ENCODE measurements at regions not wholly inside any gene's neighbourhood (a gene's known extent, or its start where the extent isn't known, plus 50 kb on each side); places are given as distances from the start of the nearest gene placed in this dataset.

GRCh38 chr7:124397134-124397533, 364.3 kb upstream of the TMEM229A start:
- no peak for DNase-seq (ENCODE audit: low spot score in 2 of 2)
- no peak overlapping the region for H3K4me3 ChIP-seq
- intact Hi-C loops (cut with DNase I): no loop called here
- no peak overlapping the region for H3K27ac ChIP-seq
- H3K36me3 ChIP-seq: no peaks in the 10 kb centered on the region
- no peaks in the 10 kb centered on the region for H3K9me3 ChIP-seq
- no peaks in the 10 kb centered on the region for H3K4me1 ChIP-seq
- no peak for TF ChIP-seq CTCF (IDR thresholded peaks at IDR 0.05)
- H3K27me3 ChIP-seq: no peaks in the 10 kb centered on the region

- no peak for TF ChIP-seq CTCF (IDR thresholded peaks at IDR 0.05)
- Histone ChIP-seq H3K27ac (no peak overlapping the region), H3K9me3 (no peaks in the 10 kb centered on the region), H3K4me3 (no peak overlapping the region), H3K36me3 (no peaks in the 10 kb centered on the region), H3K4me1 (no peaks in the 10 kb centered on the region), H3K27me3 (no peaks in the 10 kb centered on the region)
- no peak for DNase-seq (ENCODE audit: low spot score in 2 of 2)
- intact Hi-C loops (cut with DNase I): no loop called here
Observed at GRCh38 chr7:124390301-124390700, 357.4 kb upstream of the TMEM229A start.

- Histone ChIP-seq H3K9me3 (no peaks in the 10 kb centered on the region), H3K27me3 (no peaks in the 10 kb centered on the region), H3K4me3 (no peak overlapping the region), H3K4me1 (no peaks in the 10 kb centered on the region), H3K36me3 (no peaks in the 10 kb centered on the region), H3K27ac (no peak overlapping the region)
- TF ChIP-seq CTCF (IDR thresholded peaks at IDR 0.05): no peak
- no peak for DNase-seq (ENCODE audit: low spot score in 2 of 2)
- intact Hi-C loops (cut with DNase I): no loop called here
Observed at GRCh38 chr7:124388751-124389150, 355.9 kb upstream of the TMEM229A start.

GRCh38 chr7:124387056-124387455, 354.2 kb upstream of the TMEM229A start:
- Histone ChIP-seq H3K9me3 (no peaks in the 10 kb centered on the region), H3K27ac (no peak overlapping the region), H3K4me3 (no peak overlapping the region), H3K4me1 (no peaks in the 10 kb centered on the region), H3K36me3 (no peaks in the 10 kb centered on the region), H3K27me3 (no peaks in the 10 kb centered on the region)
- no peak for TF ChIP-seq CTCF (IDR thresholded peaks at IDR 0.05)
- intact Hi-C loops (cut with DNase I): no loop called here
- no peak for DNase-seq (ENCODE audit: low spot score in 2 of 2)

- no peak overlapping the region for H3K27ac ChIP-seq
- H3K4me1 ChIP-seq: no peaks in the 10 kb centered on the region
- H3K36me3 ChIP-seq: no peaks in the 10 kb centered on the region
- H3K9me3 ChIP-seq: no peaks in the 10 kb centered on the region
- H3K4me3 ChIP-seq: no peak overlapping the region
- TF ChIP-seq CTCF (IDR thresholded peaks at IDR 0.05): no peak
- H3K27me3 ChIP-seq: no peaks in the 10 kb centered on the region
- intact Hi-C loops (cut with DNase I): no loop called here
- no peak for DNase-seq (ENCODE audit: low spot score in 2 of 2)
Observed at GRCh38 chr7:124379296-124379695, 346.4 kb upstream of the TMEM229A start.

GRCh38 chr7:124376111-124376510, 343.2 kb upstream of the TMEM229A start:
- Histone ChIP-seq H3K4me1 (no peaks in the 10 kb centered on the region), H3K27me3 (no peaks in the 10 kb centered on the region), H3K27ac (no peak overlapping the region), H3K4me3 (no peak overlapping the region), H3K9me3 (no peaks in the 10 kb centered on the region), H3K36me3 (no peaks in the 10 kb centered on the region)
- no peak for DNase-seq (ENCODE audit: low spot score in 2 of 2)
- TF ChIP-seq CTCF (IDR thresholded peaks at IDR 0.05): no peak
- intact Hi-C loops (cut with DNase I): no loop called here
